DMS53 (cell line): ENCODE measurements at regions not wholly inside any gene's neighbourhood (a gene's known extent, or its start where the extent isn't known, plus 50 kb on each side); places are given as distances from the start of the nearest gene placed in this dataset.
A peak's percentile ranks its signal among the peaks of the same experiment; 100 is the strongest.
"Not testable (repeated sequence)": the region's sequence is repeated elsewhere in the genome, so short reads cannot be mapped to it uniquely, and the experiment has no call there.

Experiments
- DNase-seq: peaks from one replicate; lab custom pipeline; 2025; lab: John Stamatoyannopoulos, UW

- no peak for DNase-seq
Measured at GRCh38 chr1:55773211-55773940, 558.2 kb upstream of the USP24 start.

GRCh38 chr1:55768327-55768952, 553.3 kb upstream of the USP24 start:
- DNase-seq: no peak

- no peak for DNase-seq
Measured at GRCh38 chr1:55767171-55767570, 552.0 kb upstream of the USP24 start.

GRCh38 chr1:55765505-55765904, 550.3 kb upstream of the USP24 start:
- DNase-seq: not testable (repeated sequence)

- DNase-seq: no peak
Measured at GRCh38 chr1:55751776-55752175, 536.6 kb upstream of the USP24 start.

- no peak for DNase-seq
Measured at GRCh38 chr1:55750628-55750995, 535.4 kb upstream of the USP24 start.

- no peak for DNase-seq
Measured at GRCh38 chr1:55749975-55750627, 534.9 kb upstream of the USP24 start.

- DNase-seq: no peak
Measured at GRCh38 chr1:55747408-55747841, 532.3 kb upstream of the USP24 start.

GRCh38 chr1:55746710-55747109, 531.5 kb upstream of the USP24 start:
- DNase-seq: no peak

GRCh38 chr1:55741516-55741915, 526.4 kb upstream of the USP24 start:
- no peak for DNase-seq

GRCh38 chr1:55735106-55735505, 519.9 kb upstream of the USP24 start:
- DNase-seq: no peak

GRCh38 chr1:55726994-55727393, 511.8 kb upstream of the USP24 start:
- no peak for DNase-seq

- peak; percentile 63 for DNase-seq
Measured at GRCh38 chr1:55725378-55725777, 510.2 kb upstream of the USP24 start.

- no peak for DNase-seq
Measured at GRCh38 chr1:55724551-55725325, 509.6 kb upstream of the USP24 start.

GRCh38 chr1:55723001-55723400, 507.8 kb upstream of the USP24 start:
- DNase-seq: no peak

GRCh38 chr1:55720261-55720660, 505.1 kb upstream of the USP24 start:
- no peak for DNase-seq

- peak; percentile 93 for DNase-seq
Measured at GRCh38 chr1:55718758-55719671, 503.9 kb upstream of the USP24 start.

GRCh38 chr1:55717111-55717510, 501.9 kb upstream of the USP24 start:
- DNase-seq: no peak

GRCh38 chr1:55716610-55717009, 501.4 kb upstream of the USP24 start:
- no peak for DNase-seq

- no peak for DNase-seq
Measured at GRCh38 chr1:55716151-55716550, 501.0 kb upstream of the USP24 start.

- DNase-seq: no peak
Measured at GRCh38 chr1:55714230-55714629, 499.1 kb upstream of the USP24 start.
